Calu3 (cell line): ENCODE measurements at regions not wholly inside any gene's neighbourhood (a gene's known extent, or its start where the extent isn't known, plus 50 kb on each side); places are given as distances from the start of the nearest gene placed in this dataset.

Experiments
- BruUV-seq: library from RNA; stranded (reverse); fragments of 400-500 nt; replicated peaks from 2 replicates; lab custom pipeline; 2021; lab: Mats Ljungman, UMichigan
- CTCF ChIA-PET: fragments of 300-600 bp; sonication (Branson Sonifier 250); formaldehyde crosslinking; loops from one replicate; lab custom pipeline; 2022; ENCODE audit warnings: antibody characterized with exemption; lab: Charles Lee
- DNase-seq: peaks from one replicate; pipeline ENCODE4 v3.0.0; 2022
- H3K27ac Mint-ChIP-seq: one replicate; pipeline ENCODE4 v1.8.0; 2022; ENCODE audit warnings: mixed read lengths; ENCODE audit not compliant: unreplicated experiment
- H3K27me3 Mint-ChIP-seq: one replicate; pipeline ENCODE4 v1.8.0; 2022; ENCODE audit warnings: mixed read lengths; ENCODE audit not compliant: unreplicated experiment
- H3K36me3 Mint-ChIP-seq: one replicate; pipeline ENCODE4 v1.8.0; 2022; ENCODE audit warnings: mild to moderate bottlenecking, moderate library complexity, mixed read lengths; ENCODE audit not compliant: insufficient read depth, unreplicated experiment
- H3K4me1 Mint-ChIP-seq: one replicate; pipeline ENCODE4 v1.8.0; 2022; ENCODE audit warnings: mild to moderate bottlenecking, low read depth, mixed read lengths; ENCODE audit not compliant: unreplicated experiment
- H3K4me3 Mint-ChIP-seq: one replicate; pipeline ENCODE4 v1.8.0; 2022; ENCODE audit warnings: mild to moderate bottlenecking, low read depth, moderate library complexity, mixed read lengths; ENCODE audit not compliant: unreplicated experiment
- H3K9me3 Mint-ChIP-seq: one replicate; pipeline ENCODE4 v1.8.0; 2022; ENCODE audit warnings: low read depth, mixed read lengths; ENCODE audit not compliant: unreplicated experiment
- CTCF ChIP-seq: fragments of 200-600 bp; IDR thresholded peaks from one replicate; pipeline ENCODE4 v1.8.0; 2022; ENCODE audit warnings: antibody characterized with exemption; ENCODE audit not compliant: unreplicated experiment
- intact Hi-C: fragments of 100-400 bp; cut with micrococcal nuclease; formaldehyde crosslinking; loops from one replicate; pipeline ENCODE4 v1.10.0; 2022; ENCODE audit not compliant: unreplicated experiment

- Mint-ChIP-seq H3K27ac (no peak overlapping the region), H3K4me1 (no peaks in the 10 kb centered on the region), H3K36me3 (no peaks in the 10 kb centered on the region), H3K9me3 (peaks cover 6% of the 10 kb centered on the region), H3K4me3 (no peak overlapping the region), H3K27me3 (no peaks in the 10 kb centered on the region)
- no TSS peak for BruUV-seq
- intact Hi-C loops = no loop called here
- TF ChIP-seq CTCF = no peak
- no peak for DNase-seq
- CTCF ChIA-PET = no interaction called here
Measured at GRCh38 chr7:137086896-137087295, 218.4 kb downstream of the CHRM2 start.

GRCh38 chr7:137084607-137085380 lies 216.3 kb downstream of the CHRM2 start:
- intact Hi-C loops = no loop called here
- Mint-ChIP-seq H3K4me1 (no peaks in the 10 kb centered on the region), H3K36me3 (no peaks in the 10 kb centered on the region), H3K4me3 (no peak overlapping the region), H3K27ac (no peak overlapping the region), H3K27me3 (no peaks in the 10 kb centered on the region), H3K9me3 (peaks cover 6% of the 10 kb centered on the region)
- CTCF ChIA-PET = no interaction called here
- no TSS peak for BruUV-seq
- DNase-seq = no peak
- TF ChIP-seq CTCF = no peak

- intact Hi-C loops = no loop called here
- H3K4me1 Mint-ChIP-seq = no peaks in the 10 kb centered on the region
- H3K27me3 Mint-ChIP-seq = no peaks in the 10 kb centered on the region
- no peak overlapping the region for H3K27ac Mint-ChIP-seq
- TF ChIP-seq CTCF = no peak
- H3K9me3 Mint-ChIP-seq = peaks cover 12% of the 10 kb centered on the region
- H3K4me3 Mint-ChIP-seq = no peak overlapping the region
- BruUV-seq = no TSS peak
- H3K36me3 Mint-ChIP-seq = no peaks in the 10 kb centered on the region
- DNase-seq = no peak
- CTCF ChIA-PET = no interaction called here
Measured at GRCh38 chr7:137082391-137082790, 213.9 kb downstream of the CHRM2 start.

GRCh38 chr7:137081321-137082093 lies 213.1 kb downstream of the CHRM2 start:
- TF ChIP-seq CTCF = no peak
- BruUV-seq = no TSS peak
- CTCF ChIA-PET = no interaction called here
- H3K9me3 Mint-ChIP-seq = peaks cover 12% of the 10 kb centered on the region
- no peaks in the 10 kb centered on the region for H3K27me3 Mint-ChIP-seq
- H3K36me3 Mint-ChIP-seq = no peaks in the 10 kb centered on the region
- H3K4me3 Mint-ChIP-seq = no peak overlapping the region
- intact Hi-C loops = no loop called here
- H3K4me1 Mint-ChIP-seq = no peaks in the 10 kb centered on the region
- no peak for DNase-seq
- H3K27ac Mint-ChIP-seq = no peak overlapping the region
